Renal cortical epithelial cell (primary cell): ENCODE measurements at regions not wholly inside any gene's neighbourhood (a gene's known extent, or its start where the extent isn't known, plus 50 kb on each side); places are given as distances from the start of the nearest gene placed in this dataset.
"Not testable (repeated sequence)": the region's sequence is repeated elsewhere in the genome, so short reads cannot be mapped to it uniquely, and the experiment has no call there.

Source experiments
- DNase-seq: peaks from one replicate; pipeline ENCODE4 v3.0.0-alpha.2; 2011; ENCODE audit warnings: low read depth

DNA sequence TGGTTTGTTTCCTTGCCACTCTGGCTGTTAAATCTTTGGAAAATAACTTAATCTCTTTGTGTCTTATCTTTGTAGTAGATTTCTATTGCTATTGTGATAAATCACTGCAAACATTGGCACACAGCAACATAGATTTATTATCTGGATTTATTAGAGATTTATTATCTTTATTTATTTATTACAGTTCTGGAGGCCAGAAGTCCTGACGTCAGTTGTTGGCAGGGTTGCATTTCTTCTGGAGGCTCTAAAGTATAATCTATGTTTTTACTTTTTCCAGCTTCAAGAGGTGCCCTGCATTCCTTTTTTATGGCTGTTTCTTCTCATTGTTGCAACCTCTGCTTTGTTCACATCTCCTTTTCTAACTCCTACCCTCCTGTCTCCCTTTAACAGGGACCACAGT lies 542.8 kb downstream of the GRXCR1 start:
- no peak for DNase-seq

DNA sequence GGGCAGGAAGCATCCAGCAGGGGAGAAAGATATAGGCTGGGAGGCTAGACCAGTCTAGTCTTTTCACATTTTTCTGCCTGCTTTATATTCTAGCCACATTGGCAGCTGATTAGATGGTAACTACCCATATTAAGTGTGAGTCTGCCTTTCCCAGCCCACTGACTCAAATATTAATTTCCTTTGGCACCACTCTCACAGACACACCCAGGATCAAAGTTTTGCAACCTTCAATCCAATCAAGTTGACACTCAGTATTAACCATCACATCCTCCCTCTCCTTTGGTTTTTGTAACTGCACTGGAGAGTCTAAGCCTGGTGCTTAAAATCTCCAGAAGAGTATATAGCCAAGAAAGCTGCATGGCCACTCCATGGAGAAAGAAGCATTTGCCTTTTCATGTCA lies 560.4 kb downstream of the GRXCR1 start:
- no peak for DNase-seq

DNA sequence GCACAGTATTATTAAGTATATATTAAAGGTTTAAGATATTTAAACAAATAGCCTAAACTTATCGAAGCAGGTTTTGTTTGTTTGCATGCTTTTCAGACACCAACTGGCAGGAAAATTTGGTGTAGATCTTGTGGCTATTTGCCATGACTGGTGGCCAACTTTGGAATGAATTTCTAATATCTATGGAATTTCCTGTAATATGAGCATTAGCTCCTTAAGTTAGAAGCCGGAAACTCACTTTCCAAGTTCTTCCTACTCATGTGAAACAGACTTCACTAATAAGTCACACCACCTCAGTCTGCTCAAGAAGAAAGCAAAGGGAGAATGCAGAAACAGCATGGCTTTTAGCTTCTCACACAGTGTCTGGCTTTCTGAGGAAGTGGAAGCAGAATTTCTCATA lies 563.9 kb downstream of the GRXCR1 start:
- DNase-seq: peak; percentile 13

DNA sequence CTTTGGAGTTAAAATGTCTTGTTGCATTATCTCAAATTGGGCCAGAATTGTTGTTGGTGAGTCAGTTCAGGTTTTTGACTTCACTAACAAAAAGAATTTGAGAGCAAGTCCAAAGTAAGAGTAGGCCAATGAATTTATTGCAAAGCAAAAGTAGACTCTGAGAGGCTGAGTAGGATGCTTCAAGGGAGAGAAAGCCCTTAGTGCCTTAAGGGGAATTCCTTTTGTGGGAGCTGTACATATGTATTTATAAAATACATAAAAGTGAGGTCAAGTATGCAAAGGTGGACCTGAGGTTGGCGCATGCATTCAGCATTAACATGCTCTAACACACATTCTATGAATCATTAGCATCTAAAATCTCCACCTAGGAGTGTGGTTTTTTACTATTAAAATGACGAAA lies 565.4 kb downstream of the GRXCR1 start:
- DNase-seq: peak; percentile 1

DNA sequence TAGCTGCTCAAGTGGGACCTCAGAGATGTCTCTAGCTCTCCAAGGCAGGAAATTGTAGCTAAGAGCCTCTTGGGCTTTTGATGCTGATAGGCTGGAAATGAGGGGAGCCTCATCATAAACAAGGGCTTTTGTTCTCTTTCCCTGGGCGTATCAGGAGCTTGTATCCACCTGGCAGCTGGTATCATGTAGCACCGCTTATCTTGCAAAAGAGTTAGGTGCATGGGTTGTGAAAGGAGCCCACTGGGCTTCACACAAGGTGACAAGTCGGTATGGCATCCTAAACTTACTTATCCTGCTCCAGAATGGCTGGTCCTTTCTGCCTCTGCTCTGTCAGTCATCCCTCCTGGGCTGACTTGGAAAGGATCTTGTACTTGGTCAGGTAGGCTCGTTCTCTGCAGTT lies 565.8 kb downstream of the GRXCR1 start:
- DNase-seq: no peak

DNA sequence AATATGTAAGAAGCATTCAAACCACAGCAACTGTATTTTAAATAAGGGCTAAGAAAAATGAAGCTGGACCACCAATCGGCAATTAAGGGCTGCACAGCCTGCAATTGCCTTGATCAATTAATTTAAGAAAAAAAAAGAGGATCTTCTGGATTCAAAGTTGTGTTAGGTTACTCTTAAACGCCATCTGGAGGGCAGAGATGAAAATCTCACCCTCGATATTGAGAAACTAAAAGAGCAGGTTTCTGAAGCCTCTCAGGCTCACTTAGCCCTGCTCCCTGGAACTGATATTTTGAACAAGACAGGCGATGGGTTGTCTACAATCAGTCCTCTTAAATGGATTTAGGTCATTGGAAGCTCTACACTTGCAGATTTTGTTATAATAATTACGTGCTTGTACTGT lies 579.4 kb downstream of the GRXCR1 start:
- DNase-seq: no peak

DNA sequence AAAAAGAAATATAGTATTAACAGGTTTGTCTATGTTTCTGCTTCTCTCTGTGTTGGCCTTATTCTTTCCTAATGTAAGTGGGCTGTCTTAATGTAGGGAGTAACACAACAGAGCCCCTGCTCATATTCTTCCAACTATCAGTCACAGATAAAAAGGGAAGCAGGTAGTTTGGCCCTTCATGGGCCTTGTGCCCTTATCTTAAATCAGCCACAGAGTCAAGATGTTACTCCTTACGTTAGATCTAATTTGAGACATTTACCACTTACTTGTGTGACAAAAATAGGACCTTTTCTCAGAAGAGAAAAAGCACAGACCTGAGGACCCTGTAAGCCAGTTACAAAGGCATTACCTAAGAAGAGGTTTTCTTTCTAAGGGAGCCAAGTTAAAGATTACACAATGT lies 589.0 kb downstream of the GRXCR1 start:
- DNase-seq: no peak

DNA sequence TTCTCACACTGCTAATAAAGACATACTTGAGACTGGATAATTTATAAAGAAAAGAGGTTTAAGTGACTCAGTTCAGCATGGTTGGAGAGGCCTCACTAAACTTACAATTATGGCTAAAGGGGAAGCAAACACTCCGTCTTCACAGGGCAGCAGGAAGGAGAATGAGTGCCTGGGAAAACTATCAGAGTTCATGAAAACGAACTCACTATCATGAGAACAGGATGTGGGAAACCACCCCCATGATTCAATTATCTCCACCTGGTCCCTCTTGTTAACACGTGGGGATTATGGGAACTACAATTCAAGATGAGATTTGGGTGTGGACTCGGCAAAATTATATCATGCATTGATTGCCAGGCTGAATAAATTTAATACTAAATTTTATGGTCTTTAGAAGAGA lies 592.7 kb downstream of the GRXCR1 start:
- DNase-seq: no peak

DNA sequence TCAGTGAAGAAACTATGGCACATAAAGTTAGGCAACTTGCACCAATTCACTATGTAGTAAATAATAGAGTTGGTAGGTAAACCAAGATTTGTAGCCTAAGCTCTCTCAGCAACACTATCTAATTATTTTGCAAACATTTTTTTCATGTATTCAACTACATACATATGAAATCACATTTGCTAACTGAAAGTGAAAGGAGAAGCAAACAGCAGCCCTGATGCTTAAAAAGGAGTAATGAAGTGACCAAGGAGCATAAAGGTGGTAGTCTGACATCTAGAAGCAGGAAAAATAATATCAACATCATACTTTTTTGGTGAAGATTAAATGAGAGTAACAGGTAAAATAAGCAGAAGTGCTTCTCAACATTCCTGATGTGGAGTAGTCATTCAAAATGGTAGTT lies 603.7 kb downstream of the GRXCR1 start:
- no peak for DNase-seq

DNA sequence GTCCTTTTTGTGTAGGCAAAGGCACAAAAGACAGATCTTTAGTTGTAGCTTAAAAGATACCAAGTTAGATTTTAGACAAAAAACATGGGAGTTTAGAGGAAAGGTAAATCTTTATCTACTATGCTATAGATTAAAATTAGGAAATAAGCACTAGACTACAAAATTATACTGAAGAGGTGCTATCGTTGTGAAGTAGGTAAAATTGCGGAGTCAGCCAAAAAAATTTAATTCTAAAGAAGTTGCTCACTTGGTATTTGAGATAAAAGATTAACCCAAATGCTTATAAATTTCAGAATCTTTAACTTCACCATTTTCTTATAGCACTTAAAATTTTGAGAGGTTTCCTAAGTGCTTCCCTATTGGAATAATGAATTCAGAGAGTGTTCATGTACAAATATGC lies 604.1 kb downstream of the GRXCR1 start:
- DNase-seq: no peak

DNA sequence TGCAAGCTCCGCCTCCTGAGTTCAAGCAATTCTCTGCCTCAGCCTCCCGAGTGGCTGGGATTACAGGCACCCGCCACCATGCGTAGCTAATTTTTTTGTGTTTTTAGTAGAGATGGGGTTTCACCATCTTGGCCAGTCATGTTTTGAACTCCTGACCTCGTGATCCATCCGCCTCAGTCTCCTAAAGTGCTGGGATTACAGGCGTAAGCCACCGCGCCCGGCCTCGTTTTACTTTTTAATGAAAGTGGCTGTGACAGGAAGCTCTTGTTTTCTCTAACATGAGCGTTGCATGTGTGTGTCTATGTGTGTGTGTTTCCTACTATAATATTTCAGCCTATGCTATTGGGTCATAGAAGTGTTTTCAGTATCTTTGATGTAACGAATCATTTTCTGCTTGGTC lies 613.3 kb downstream of the GRXCR1 start:
- DNase-seq: not testable (repeated sequence)

DNA sequence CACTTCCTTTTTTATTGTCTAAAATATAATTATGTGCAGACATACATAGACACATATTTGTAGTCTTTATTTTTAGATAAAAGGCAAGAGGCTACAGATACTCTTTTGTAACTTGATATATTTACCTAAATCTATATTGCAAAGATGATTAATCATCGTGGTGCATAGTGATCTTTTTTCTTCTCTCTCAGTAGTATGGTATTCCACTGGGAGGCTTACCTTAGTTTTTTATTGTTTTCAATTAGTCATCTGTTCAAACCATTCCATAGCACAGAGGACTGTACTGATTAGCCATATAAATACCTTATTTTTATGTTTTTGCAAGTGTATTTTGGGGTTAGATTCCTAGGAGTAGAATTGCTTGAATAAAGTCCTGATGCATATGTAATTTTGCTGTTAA lies 619.7 kb downstream of the GRXCR1 start:
- no peak for DNase-seq

DNA sequence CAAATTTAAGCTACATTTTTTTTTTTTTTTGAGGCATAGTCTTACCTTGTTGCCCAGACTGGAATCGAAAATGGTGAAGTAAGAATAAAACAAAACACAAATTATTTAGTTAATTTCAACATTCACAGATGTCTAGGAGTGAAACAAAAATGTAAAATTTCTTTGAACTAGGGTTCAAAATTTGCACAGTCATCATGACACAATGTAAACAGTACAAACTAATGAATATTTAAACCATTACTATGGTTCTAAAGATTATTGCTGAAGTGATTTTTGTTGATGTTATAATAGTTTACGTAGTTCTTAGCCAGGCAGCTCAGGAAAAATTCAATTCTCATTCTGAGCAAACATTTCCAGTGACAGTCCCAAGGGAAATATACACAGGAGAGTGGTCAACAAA lies 633.1 kb downstream of the GRXCR1 start:
- no peak for DNase-seq

DNA sequence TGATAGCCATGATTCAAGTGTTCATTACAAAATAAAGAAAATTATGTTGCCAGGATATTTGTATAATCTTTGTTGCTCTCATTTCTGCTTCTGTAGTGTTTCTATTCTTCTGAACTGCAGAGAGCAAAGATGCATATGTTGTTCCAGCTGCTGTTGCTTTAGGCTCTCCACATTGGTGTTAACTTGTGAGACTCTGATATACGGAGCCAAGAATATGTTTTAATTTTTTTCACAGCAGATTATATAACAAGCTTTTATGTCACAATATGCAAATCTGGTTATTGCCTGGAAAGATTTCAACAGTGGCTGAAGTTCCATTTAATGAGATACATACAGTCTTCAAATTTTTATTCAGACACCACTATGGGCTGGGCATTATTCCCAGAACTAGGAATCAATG lies 655.0 kb downstream of the GRXCR1 start:
- no peak for DNase-seq

DNA sequence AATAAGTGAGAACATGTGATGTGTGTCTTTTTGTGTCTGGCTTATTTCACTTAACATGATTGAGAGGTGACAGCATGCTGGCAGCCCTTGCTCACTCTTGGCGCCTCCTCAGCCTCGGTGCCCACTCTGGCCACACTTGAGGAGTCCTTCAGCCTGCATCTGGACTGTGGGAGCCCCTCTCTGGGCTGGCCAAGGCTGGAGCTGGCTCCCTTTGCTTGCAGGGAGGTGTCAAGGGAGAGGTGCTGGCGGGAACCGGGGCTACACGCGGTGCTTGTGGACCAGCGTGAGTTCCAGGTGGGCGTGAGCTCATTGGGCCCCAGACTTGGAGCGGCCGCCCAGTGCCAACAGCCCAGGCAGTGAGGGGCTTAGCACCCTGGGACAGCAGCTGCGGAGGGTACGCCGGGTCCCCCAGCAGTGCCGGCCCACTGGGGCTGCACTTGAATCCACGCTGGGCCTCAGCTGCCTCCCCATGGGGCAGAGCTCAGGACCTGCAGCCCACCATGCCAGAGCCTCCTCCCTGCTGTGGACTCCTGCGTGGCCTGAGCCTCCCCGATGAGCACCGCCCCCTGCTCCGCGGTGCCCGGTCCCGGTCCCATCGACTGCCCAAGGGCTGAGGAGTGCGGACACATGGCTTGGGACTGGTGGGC lies 658.6 kb downstream of the GRXCR1 start:
- no peak for DNase-seq

DNA sequence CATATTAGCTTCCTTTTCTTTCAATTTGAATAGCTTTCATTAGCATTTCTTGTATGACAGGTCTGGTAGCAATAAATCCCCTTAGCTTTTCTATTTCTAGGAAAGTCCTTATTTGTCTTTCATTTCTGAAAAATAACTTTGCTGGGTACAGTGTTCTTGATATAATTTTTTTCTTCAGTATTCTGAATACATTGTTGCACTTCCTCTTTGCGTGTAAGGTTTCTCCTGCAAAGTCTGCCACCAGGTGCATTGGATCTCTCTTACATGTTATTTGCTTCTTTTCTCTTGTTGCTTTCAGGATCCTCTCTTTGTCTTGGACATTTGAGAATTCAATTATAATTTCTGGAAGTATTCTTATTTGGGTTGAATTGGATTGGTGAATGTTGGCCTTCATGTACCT lies 663.7 kb downstream of the GRXCR1 start:
- DNase-seq: no peak

DNA sequence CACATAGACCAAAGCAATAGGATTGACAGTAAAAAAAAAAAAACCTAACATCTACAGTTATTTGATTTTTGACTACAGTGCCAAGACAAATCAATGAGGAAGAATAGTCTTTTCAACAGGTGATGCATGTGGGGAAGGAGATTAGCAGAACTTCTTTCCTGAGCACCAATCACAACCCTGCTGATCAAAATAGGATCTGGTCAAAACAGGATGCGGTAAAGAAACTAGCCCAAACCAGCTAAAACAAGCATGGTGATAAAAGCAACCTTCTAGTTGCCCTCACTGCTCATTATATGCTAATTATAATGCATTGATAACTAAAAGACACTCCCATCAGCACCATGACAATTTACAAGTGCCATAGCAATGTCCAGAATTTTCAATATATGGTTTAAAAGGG lies 667.5 kb downstream of the GRXCR1 start:
- DNase-seq: no peak

DNA sequence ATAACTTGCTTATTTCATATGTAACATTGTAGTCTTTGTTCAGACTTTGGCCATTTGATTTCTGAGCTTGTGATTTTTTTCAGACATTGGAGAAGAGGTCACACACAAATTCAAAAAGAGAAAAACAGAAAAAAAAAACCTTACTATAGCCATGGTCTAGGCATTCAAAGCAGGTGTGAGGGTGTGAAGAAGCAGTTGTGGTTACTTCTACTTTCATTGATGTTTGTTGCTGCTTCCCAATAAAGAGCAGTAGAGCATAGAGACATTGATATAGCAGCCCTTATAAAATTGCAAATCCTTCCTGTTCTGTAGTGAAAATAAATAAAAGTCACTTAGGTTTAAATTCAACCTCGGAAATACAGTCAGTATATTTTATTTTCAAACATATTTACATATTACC lies 671.6 kb downstream of the GRXCR1 start:
- no peak for DNase-seq

DNA sequence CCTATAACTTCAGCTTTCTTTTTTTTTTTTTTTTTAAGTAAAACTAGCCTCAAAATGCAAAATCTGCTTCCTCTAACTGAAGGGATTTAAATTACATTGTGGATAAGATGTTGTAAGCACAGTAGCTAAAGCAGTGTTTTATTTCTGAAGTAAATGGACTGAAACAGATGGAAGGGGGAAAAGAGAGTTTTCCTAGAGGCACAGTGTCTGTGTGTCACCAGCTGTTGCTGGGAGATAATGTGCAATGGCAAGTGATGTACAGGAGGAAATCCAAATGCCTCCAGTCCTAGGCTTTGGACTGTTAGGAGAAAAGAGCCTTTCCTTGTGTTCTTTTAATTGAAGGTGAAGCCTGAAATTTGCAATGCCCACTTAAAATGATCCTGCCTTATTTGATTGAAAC lies 672.1 kb downstream of the GRXCR1 start:
- DNase-seq: no peak

DNA sequence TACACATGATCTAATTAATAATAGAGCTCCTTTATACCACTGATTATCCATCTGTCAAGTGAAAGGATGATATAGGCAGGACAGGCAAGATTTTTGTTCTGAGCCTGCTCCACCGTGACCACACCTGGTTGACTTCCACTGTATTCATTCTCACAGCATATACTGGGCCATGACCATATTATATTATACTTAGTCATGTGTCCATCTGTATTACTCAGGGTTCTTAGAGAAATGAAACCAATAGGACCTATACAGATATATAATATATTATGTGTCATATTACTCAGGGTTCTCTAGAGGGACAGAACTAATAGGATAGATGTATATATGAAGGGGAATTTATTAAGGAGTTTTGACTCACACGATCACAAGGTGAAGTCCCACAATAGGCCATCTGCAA lies 675.1 kb downstream of the GRXCR1 start:
- DNase-seq: no peak

DNA sequence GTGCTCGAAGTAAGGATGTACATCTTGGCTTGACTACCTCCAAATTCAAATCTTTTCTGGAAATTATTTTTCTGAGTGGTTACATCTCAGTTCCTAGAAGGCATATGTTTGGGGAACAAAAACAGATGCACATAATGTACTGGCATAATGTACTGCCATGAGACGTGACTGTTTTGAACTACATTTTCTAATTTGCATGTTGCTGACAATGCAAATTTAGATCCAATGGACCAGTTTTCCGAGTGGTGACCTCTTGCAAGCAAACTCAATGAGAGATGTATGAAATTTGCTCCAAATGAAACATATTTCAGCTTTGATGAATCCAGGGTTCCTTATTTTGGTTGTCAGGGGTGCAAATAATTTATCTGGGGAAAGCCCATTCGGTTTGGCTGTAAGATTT lies 694.3 kb downstream of the GRXCR1 start:
- DNase-seq: no peak

DNA sequence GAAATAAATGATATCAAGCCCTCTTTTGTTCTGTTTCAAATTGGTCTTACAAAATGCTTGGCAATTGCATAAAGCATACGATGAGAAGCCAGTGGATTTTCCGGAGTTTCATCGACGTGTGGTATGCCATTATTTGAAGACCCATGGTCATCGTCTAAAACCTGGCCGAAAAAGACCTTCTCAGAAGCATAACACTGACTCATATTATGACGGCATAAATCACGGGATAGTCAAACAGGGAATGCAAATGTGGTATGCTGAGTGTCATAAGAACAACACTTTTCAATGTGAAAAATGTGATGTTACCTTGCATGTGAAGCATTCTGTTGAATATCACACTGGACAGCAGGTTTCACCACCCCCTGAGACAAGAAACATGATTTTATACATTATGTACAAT lies 695.2 kb downstream of the GRXCR1 start:
- no peak for DNase-seq

DNA sequence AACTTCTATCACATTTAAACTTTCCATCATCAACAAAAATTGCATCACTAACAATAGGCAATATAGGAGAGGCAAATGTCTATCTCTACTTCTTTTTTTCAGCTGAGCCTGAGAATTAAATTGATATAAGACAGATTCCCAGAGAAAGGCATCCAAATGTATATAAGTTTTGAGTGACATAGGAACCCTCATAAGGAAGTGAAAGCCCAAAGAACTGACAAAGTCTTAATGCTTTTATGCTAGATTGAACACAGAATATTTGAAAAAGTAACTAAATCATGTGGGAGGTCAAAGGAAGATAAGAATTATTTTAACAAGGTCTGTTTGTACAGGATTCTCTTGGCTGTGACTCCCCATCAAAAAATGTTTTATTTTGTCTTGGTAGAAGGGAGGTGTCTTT lies 714.9 kb downstream of the GRXCR1 start:
- DNase-seq: no peak

DNA sequence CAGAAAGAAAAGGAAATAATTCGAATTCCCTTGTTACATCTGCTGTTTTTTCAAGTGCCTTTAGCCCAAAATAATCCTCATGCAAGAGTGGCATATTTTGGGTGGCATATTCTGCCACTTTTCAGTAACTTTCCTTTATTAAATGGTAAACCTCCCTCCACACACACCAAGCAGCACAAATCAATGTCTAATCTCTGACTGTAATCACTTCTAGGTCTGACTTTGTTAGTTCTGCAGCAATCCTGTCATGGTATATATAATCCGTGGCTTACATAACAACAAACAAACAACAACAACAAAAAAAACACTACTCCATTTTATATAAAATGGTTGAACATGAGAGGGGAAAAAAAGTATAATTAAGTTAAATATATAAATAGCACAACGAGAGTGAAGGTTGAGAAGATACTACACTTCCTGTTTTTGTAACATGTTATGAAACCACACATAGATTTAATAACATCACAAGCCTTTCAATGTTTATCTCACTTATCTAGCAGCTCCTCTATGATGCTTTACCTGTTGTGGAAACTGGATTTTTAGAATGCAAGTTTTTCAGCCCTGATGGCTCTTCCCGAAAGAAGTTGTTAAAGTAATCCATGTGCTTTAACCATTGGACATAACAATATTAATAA lies 715.4 kb downstream of the GRXCR1 start:
- no peak for DNase-seq
